ENCODE measurements at regions not wholly inside any gene's neighbourhood (a gene's known extent, or its start where the extent isn't known, plus 50 kb on each side); places are given as distances from the start of the nearest gene placed in this dataset.

GRCh38 chr4:183797445-183798300, 107.4 kb upstream of the STOX2 start:
- H3K9me3 ChIP-seq (ENCODE audit: insufficient read depth, low read depth, low read length): 0 out of 2 replicates have a peak, but pooled peaks cover 3% of the 10 kb centered on the region
- H3K4me2 ChIP-seq (ENCODE audit: low read depth, low read length, poor library complexity, severe bottlenecking): no peak overlapping the region
- H3K9ac ChIP-seq (ENCODE audit: low read depth, low read length, poor library complexity, severe bottlenecking): no peak overlapping the region
- H3K4me1 ChIP-seq (ENCODE audit: insufficient read depth, low read length, poor library complexity, severe bottlenecking): no peaks in the 10 kb centered on the region
- H2AFZ ChIP-seq (ENCODE audit: low read length): no peak overlapping the region
- H3K4me3 ChIP-seq (ENCODE audit: low read length, poor library complexity, severe bottlenecking): no peak overlapping the region
- no peaks in the 10 kb centered on the region for H3K36me3 ChIP-seq (ENCODE audit: insufficient read depth, low read length)
- H3K9me2 ChIP-seq (replicated peaks; ENCODE audit: low read depth, low read length): no peaks in the 10 kb centered on the region
- H3K79me2 ChIP-seq (ENCODE audit: insufficient read depth, low read length): no peaks in the 10 kb centered on the region
- no peaks in the 10 kb centered on the region for H3F3A ChIP-seq (ENCODE audit: low read depth)
- TF ChIP-seq, protein P1, sequence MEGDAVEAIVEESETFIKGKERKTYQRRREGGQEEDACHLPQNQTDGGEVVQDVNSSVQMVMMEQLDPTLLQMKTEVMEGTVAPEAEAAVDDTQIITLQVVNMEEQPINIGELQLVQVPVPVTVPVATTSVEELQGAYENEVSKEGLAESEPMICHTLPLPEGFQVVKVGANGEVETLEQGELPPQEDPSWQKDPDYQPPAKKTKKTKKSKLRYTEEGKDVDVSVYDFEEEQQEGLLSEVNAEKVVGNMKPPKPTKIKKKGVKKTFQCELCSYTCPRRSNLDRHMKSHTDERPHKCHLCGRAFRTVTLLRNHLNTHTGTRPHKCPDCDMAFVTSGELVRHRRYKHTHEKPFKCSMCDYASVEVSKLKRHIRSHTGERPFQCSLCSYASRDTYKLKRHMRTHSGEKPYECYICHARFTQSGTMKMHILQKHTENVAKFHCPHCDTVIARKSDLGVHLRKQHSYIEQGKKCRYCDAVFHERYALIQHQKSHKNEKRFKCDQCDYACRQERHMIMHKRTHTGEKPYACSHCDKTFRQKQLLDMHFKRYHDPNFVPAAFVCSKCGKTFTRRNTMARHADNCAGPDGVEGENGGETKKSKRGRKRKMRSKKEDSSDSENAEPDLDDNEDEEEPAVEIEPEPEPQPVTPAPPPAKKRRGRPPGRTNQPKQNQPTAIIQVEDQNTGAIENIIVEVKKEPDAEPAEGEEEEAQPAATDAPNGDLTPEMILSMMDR (conservative IDR thresholded peaks at IDR 0.05; ENCODE audit: low read length): no peak
- TF ChIP-seq EZH2phosphoT487 (IDR thresholded peaks at IDR 0.05; ENCODE audit: borderline replicate concordance): no peak
- H3K27me3 ChIP-seq (ENCODE audit: insufficient read depth, low read length, poor library complexity, severe bottlenecking): no peaks in the 10 kb centered on the region
- no peaks in the 10 kb centered on the region for H4K20me1 ChIP-seq (ENCODE audit: insufficient read depth, low read length, poor library complexity, severe bottlenecking)

DNA sequence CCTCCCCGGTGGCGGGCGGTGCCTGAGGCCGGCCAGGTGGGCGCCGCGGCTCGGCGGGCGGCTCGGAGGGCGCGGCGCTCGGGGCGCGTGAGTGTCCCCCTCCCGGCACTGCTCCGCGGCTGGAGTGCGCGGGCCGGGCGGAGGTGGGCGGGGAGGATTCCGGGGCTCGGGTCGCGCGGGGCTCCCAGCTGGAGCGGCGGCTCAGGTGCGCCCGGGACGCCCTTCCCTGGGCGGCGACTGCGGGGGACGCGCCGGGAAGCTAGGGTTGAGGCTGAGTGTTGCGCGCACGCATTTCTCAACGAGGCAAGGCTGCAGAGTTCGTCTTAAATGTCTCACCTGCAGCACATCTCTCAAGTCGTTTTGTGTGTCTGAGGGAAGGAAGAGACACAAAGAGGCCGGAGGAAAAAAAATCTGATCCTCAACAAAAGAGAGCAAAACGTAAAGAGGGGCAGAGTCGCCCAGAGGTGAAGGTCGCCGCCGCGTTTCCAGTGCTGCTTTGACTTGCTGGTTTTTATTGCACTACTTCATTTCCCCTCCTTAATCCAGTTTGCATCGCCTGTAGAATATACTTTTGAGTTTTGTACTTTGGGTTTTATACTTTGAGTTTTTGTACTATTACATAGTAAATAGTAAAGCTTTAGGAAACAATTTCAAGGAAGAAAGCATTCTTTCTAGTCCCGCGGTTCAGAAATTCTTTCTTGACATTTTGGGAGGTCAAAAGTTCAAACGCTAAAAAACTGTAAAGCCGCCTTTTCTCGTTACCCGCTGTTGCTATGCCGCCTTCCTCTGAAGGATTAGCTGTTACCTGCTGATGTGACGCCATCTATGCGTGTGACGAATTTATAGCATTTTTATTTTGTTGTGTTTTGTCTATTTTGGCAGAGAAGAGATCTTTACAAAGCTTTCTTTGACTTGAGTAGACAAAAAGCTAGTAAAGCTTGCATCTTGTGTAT, 106.5 kb upstream of the STOX2 start:
- no peak overlapping the region for H3K4me2 ChIP-seq (ENCODE audit: low read depth, low read length, poor library complexity, severe bottlenecking)
- H3K79me2 ChIP-seq (ENCODE audit: insufficient read depth, low read length): no peaks in the 10 kb centered on the region
- no peaks in the 10 kb centered on the region for H3K36me3 ChIP-seq (ENCODE audit: insufficient read depth, low read length)
- H4K20me1 ChIP-seq (ENCODE audit: insufficient read depth, low read length, poor library complexity, severe bottlenecking): no peaks in the 10 kb centered on the region
- no peak overlapping the region for H3K9ac ChIP-seq (ENCODE audit: low read depth, low read length, poor library complexity, severe bottlenecking)
- H3K27me3 ChIP-seq (ENCODE audit: insufficient read depth, low read length, poor library complexity, severe bottlenecking): no peaks in the 10 kb centered on the region
- no peaks in the 10 kb centered on the region for H3K9me2 ChIP-seq (replicated peaks; ENCODE audit: low read depth, low read length)
- H2AFZ ChIP-seq (ENCODE audit: low read length): no peak overlapping the region
- TF ChIP-seq, protein P1 (conservative IDR thresholded peaks at IDR 0.05; ENCODE audit: low read length): no peak
- no peak for TF ChIP-seq EZH2phosphoT487 (IDR thresholded peaks at IDR 0.05; ENCODE audit: borderline replicate concordance)
- 0 out of 2 replicates have a peak, but pooled peaks cover under 1% of the 10 kb centered on the region for H3K9me3 ChIP-seq (ENCODE audit: insufficient read depth, low read depth, low read length)
- H3K4me3 ChIP-seq (ENCODE audit: low read length, poor library complexity, severe bottlenecking): no peak overlapping the region
- H3F3A ChIP-seq (ENCODE audit: low read depth): no peaks in the 10 kb centered on the region
- H3K4me1 ChIP-seq (ENCODE audit: insufficient read depth, low read length, poor library complexity, severe bottlenecking): no peaks in the 10 kb centered on the region

DNA sequence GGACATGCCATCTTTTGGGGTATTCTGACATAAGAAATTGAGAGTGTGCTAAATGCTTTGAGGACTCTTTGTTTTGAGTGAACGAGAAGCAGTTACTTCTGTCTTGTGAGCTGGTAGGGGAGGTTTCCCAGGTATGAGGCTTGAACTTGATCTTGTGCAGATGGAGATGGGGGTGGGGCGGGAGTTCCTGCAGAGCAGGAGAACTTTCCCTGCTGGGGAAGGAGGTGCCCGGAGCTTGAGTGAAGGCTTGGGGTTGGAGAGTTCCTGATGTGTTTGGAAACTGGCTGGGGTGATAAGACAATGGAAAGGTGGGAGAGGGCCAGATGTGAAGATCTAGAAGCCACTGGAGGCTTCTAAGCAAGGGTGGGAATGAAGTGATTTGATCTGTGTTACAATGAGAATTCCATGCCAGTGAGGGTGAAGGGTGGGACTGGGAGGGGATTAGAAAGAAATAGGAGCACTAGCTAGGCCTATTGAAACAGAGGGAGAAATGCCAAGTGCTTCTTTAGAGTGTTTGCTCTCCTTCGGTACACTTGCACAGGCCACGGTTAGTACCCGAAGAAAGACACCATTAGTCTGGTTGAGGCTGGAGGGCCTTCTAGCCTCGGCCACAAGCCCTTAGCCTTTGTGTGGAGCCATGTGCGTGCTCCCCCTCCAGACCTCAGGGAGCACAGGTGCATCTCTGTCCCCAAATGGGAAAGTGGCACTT, 103.5 kb upstream of the STOX2 start:
- no peak overlapping the region for H3K9ac ChIP-seq (ENCODE audit: low read depth, low read length, poor library complexity, severe bottlenecking)
- no peaks in the 10 kb centered on the region for H3K27me3 ChIP-seq (ENCODE audit: insufficient read depth, low read length, poor library complexity, severe bottlenecking)

More for the DNA sequence above, 103.5 kb upstream of the STOX2 start:
- Histone ChIP-seq H3K79me2 (ENCODE audit: insufficient read depth, low read length) (no peaks in the 10 kb centered on the region), H3K9me3 (ENCODE audit: insufficient read depth, low read depth, low read length) (no peaks in the 10 kb centered on the region), H3K4me3 (ENCODE audit: low read length, poor library complexity, severe bottlenecking) (no peak overlapping the region), H3F3A (ENCODE audit: low read depth) (no peaks in the 10 kb centered on the region), H2AFZ (ENCODE audit: low read length) (no peak overlapping the region), H4K20me1 (ENCODE audit: insufficient read depth, low read length, poor library complexity, severe bottlenecking) (no peaks in the 10 kb centered on the region), H3K9me2 (replicated peaks; ENCODE audit: low read depth, low read length) (no peaks in the 10 kb centered on the region), H3K36me3 (ENCODE audit: insufficient read depth, low read length) (no peaks in the 10 kb centered on the region), H3K4me2 (ENCODE audit: low read depth, low read length, poor library complexity, severe bottlenecking) (no peak overlapping the region), H3K4me1 (ENCODE audit: insufficient read depth, low read length, poor library complexity, severe bottlenecking) (no peaks in the 10 kb centered on the region)
- no peak for TF ChIP-seq EZH2phosphoT487 (IDR thresholded peaks at IDR 0.05; ENCODE audit: borderline replicate concordance)
- TF ChIP-seq, protein P1 (conservative IDR thresholded peaks at IDR 0.05; ENCODE audit: low read length): no peak

Measured in Loucy (cell line).